ENCODE measurements at regions not wholly inside any gene's neighbourhood (a gene's known extent, or its start where the extent isn't known, plus 50 kb on each side); places are given as distances from the start of the nearest gene placed in this dataset.

DNA sequence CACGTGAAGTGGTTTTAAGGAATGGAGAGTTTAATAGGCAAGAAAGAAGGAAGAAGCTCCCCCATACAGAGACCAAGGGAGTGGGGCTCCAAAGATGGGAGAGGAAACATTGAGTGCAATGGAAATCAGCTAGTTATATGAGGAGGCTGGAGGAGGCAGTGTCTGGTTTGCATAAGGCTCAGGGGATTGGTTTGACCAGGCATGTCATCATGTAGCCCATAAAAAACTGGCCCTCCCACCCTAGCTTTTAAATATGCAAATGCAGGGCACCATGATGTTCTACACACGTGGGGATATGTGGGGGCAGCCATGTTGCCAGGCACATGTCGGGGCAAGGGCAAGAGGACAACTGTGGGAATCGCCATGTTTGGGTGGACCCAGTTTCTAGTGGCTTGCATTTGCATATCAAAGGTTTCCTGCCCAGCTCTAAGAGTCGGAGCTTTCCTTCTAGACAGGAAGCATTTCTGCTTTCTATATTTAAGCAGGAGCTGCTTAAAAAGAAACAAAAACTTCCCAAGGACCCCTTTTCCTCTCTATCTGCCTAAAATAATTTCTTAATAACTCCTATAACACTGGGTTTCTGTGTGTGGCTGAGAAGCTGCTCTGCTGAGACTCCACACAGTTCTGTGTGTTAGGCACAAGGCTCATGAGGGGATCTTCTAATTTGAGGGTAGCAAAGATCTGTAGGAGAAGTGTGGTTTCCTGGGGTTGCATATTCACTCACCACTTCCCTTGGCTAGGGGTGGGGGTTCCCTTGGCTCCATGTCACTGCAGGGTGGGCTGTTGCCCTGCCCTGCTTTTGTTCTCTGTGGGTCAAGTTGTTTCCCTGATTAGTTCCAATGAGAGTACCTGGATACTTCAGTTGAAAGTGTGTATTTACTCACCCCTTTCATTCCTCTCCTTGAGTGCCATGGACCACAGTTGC is 113.5 kb downstream of the VSIG4 start:
- no peak overlapping the region for H2AFZ ChIP-seq (ENCODE audit: low read depth, low read length)
- H3K9me3 ChIP-seq (replicated peaks; ENCODE audit: control insufficient read depth, insufficient read depth, low read length): no peaks in the 10 kb centered on the region
- dilution Hi-C loops (cut with MboI; ENCODE audit: extremely low pct_ligation_motif_present, low sequenced_read_pairs): no loop called here
- intact Hi-C loops (cut with micrococcal nuclease): no loop called here
- no peak overlapping the region for H3K4me3 ChIP-seq (replicated peaks in 1 of 3; ENCODE audit: insufficient read depth in 1 of 3, low read depth in 1 of 3, low read length in 3 of 3)
- DNase-seq (ENCODE audit: low read depth, low spot score) (no peak), FAIRE-seq (no peak)
- TF ChIP-seq POLR2A (IDR thresholded peaks at IDR 0.05; ENCODE audit: low read depth, low read length) (no peak), FOS (IDR thresholded peaks at IDR 0.05; ENCODE audit: borderline replicate concordance, insufficient read depth, low read length) (no peak), EZH2 (IDR thresholded peaks at IDR 0.05; ENCODE audit: borderline replicate concordance, low read depth, low read length, severe bottlenecking) (no peak), GATA2 (IDR thresholded peaks at IDR 0.05; ENCODE audit: insufficient read depth, insufficient read length, low read depth, low read length) (no peak), POLR2AphosphoS5 (IDR thresholded peaks at IDR 0.05; ENCODE audit: insufficient read depth, low read depth, low read length) (no peak), MYC (IDR thresholded peaks at IDR 0.05; ENCODE audit: low read depth, low read length) (no peak), JUN (IDR thresholded peaks at IDR 0.05; ENCODE audit: borderline replicate concordance, insufficient read depth, insufficient read length, low read depth) (no peak)
- TF ChIP-seq, protein P1, sequence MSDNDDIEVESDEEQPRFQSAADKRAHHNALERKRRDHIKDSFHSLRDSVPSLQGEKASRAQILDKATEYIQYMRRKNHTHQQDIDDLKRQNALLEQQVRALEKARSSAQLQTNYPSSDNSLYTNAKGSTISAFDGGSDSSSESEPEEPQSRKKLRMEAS (IDR thresholded peaks at IDR 0.05; ENCODE audit: insufficient read depth, insufficient read length): no peak
- TF ChIP-seq, protein P2, sequence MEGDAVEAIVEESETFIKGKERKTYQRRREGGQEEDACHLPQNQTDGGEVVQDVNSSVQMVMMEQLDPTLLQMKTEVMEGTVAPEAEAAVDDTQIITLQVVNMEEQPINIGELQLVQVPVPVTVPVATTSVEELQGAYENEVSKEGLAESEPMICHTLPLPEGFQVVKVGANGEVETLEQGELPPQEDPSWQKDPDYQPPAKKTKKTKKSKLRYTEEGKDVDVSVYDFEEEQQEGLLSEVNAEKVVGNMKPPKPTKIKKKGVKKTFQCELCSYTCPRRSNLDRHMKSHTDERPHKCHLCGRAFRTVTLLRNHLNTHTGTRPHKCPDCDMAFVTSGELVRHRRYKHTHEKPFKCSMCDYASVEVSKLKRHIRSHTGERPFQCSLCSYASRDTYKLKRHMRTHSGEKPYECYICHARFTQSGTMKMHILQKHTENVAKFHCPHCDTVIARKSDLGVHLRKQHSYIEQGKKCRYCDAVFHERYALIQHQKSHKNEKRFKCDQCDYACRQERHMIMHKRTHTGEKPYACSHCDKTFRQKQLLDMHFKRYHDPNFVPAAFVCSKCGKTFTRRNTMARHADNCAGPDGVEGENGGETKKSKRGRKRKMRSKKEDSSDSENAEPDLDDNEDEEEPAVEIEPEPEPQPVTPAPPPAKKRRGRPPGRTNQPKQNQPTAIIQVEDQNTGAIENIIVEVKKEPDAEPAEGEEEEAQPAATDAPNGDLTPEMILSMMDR (IDR thresholded peaks at IDR 0.05; ENCODE audit: extremely low read depth in 1 of 2, insufficient read depth in 1 of 2, low read depth in 1 of 2, low read length in 2 of 2): no peak
- no peak overlapping the region for H3K4me2 ChIP-seq (ENCODE audit: insufficient read depth, low read length)
- no peak overlapping the region for H3K27ac ChIP-seq (ENCODE audit: insufficient read depth, low read depth, low read length)
- no peaks in the 10 kb centered on the region for H3K27me3 ChIP-seq (ENCODE audit: control insufficient read depth in 2 of 2, insufficient read depth in 2 of 2, low read length in 2 of 2)
- H3K36me3 ChIP-seq (ENCODE audit: control insufficient read depth in 2 of 2, extremely low read depth in 1 of 2, insufficient read depth in 2 of 2, low read length in 2 of 2): no peaks in the 10 kb centered on the region
- H3K9ac ChIP-seq (replicated peaks; ENCODE audit: extremely low read depth, insufficient read depth, low read length): no peak overlapping the region
- CTCF ChIA-PET: no interaction called here
- no peaks in the 10 kb centered on the region for H3K9me1 ChIP-seq (replicated peaks; ENCODE audit: control insufficient read depth, extremely low read depth, insufficient read depth, low read length)
- H4K20me1 ChIP-seq (replicated peaks; ENCODE audit: control insufficient read depth, extremely low read depth, insufficient read depth, low read length): no peaks in the 10 kb centered on the region
- no TSS peak for BruUV-seq (replicated peaks)
- H3K4me1 ChIP-seq (ENCODE audit: control insufficient read depth, extremely low read depth, insufficient read depth, low read length): no peaks in the 10 kb centered on the region
- H3K79me2 ChIP-seq (ENCODE audit: control insufficient read depth, insufficient read depth, low read length): no peaks in the 10 kb centered on the region
- POLR2A ChIA-PET: no interaction called here
